Naive thymus-derived CD4-positive, alpha-beta T cell (primary cell): ENCODE measurements at regions not wholly inside any gene's neighbourhood (a gene's known extent, or its start where the extent isn't known, plus 50 kb on each side); places are given as distances from the start of the nearest gene placed in this dataset.

Experiments used
- ATAC-seq: fragments of 150-1000 bp; cut with Tn5 transposase; 2 replicates; pipeline ENCODE4 v1.10.0; 2021; ENCODE audit warnings: mild to moderate bottlenecking, moderate library complexity
- CTCF ChIA-PET: fragments of 350-600 bp; sonication (Branson Sonifier 250); formaldehyde crosslinking; loops from one replicate; lab custom pipeline; 2021; ENCODE audit warnings: antibody characterized with exemption; lab: Charles Lee
- POLR2A ChIA-PET: fragments of 350-600 bp; sonication (Branson Sonifier 250); formaldehyde crosslinking; loops from one replicate; lab custom pipeline; 2021; ENCODE audit warnings: antibody characterized with exemption, inconsistent platforms; lab: Charles Lee
- DNase-seq, 9 donors: peaks; one replicate each; pipeline versions ENCODE4 v3.0.0 to v3.0.0-alpha.2; 2020 to 2022; ENCODE audit warnings: mixed read lengths in 1 of 9
- H3K27ac ChIP-seq: one replicate; pipeline ENCODE4 v1.7.0; 2013; ENCODE audit warnings: mild to moderate bottlenecking, low read depth, low read length, moderate library complexity
- H3K27me3 ChIP-seq, 2 donors: one replicate each; pipeline ENCODE4 v1.7.0; 2013; ENCODE audit warnings: low read length in 2 of 2, mild to moderate bottlenecking in 2 of 2, moderate library complexity in 2 of 2; ENCODE audit not compliant: control insufficient read depth in 2 of 2, insufficient read depth in 2 of 2
- H3K36me3 ChIP-seq, 3 experiments: 1 replicate in 2 of 3; 2 replicates in 1 of 3; pipeline ENCODE4 v1.7.0; 2013; ENCODE audit warnings: low read length in 3 of 3, mild to moderate bottlenecking in 3 of 3, moderate library complexity in 1 of 3; ENCODE audit not compliant: insufficient read depth in 3 of 3, control insufficient read depth in 2 of 3
- H3K4me1 ChIP-seq, 2 donors: one replicate each; pipeline ENCODE4 v1.7.0; 2013; ENCODE audit warnings: low read length in 2 of 2, mild to moderate bottlenecking in 2 of 2, moderate library complexity in 1 of 2; ENCODE audit not compliant: control insufficient read depth in 2 of 2, insufficient read depth in 2 of 2
- H3K4me3 ChIP-seq: 2 replicates; pipeline ENCODE4 v1.7.0; 2013; ENCODE audit warnings: mild to moderate bottlenecking, low read length
- H3K9me3 ChIP-seq, 3 experiments: 1 replicate in 2 of 3; 2 replicates in 1 of 3; pipeline ENCODE4 v1.7.0; 2013; ENCODE audit warnings: low read length in 3 of 3; ENCODE audit not compliant: control insufficient read depth in 2 of 3
- H3K27ac Mint-ChIP-seq, 9 donors: one replicate each; pipeline ENCODE4 v1.8.0; 2020 to 2022; ENCODE audit warnings: mixed read lengths in 9 of 9, mild to moderate bottlenecking in 8 of 9, moderate library complexity in 5 of 9, inconsistent platforms in 2 of 9
- H3K27me3 Mint-ChIP-seq, 5 donors: one replicate each; pipeline ENCODE4 v1.8.0; 2021 to 2022; ENCODE audit warnings: mixed read lengths in 5 of 5, mild to moderate bottlenecking in 1 of 5
- H3K36me3 Mint-ChIP-seq, 5 donors: one replicate each; pipeline ENCODE4 v1.8.0; 2020 to 2022; ENCODE audit warnings: mixed read lengths in 5 of 5, mild to moderate bottlenecking in 3 of 5, inconsistent platforms in 1 of 5
- H3K4me1 Mint-ChIP-seq, 7 donors: one replicate each; pipeline ENCODE4 v1.8.0; 2020 to 2022; ENCODE audit warnings: mixed read lengths in 7 of 7, mild to moderate bottlenecking in 3 of 7, inconsistent platforms in 1 of 7
- H3K4me3 Mint-ChIP-seq, 10 donors: one replicate each; pipeline ENCODE4 v1.8.0; 2020 to 2022; ENCODE audit warnings: mild to moderate bottlenecking in 10 of 10, mixed read lengths in 10 of 10, moderate library complexity in 6 of 10, inconsistent platforms in 2 of 10
- H3K9me3 Mint-ChIP-seq, 11 donors: one replicate each; pipeline ENCODE4 v1.8.0; 2020 to 2022; ENCODE audit warnings: mixed read lengths in 11 of 11, mild to moderate bottlenecking in 4 of 11, inconsistent platforms in 1 of 11, moderate library complexity in 1 of 11
- intact Hi-C, 2 donors: fragments of 100-400 bp; cut with micrococcal nuclease; formaldehyde crosslinking; loops; one replicate each; pipeline ENCODE4 v1.15.1; 2023

GRCh38 chr18:44620812-44621211 is 59.9 kb upstream of the SETBP1 start:
- POLR2A ChIA-PET: no interaction called here
- intact Hi-C loops: no loop called here
- H3K9me3 ChIP-seq: no peaks in the 10 kb centered on the region
- Mint-ChIP-seq H3K36me3 (peaks cover 0 to 3% (median 0%) of the 10 kb centered on the region in 5 donors), H3K27ac (no peak overlapping the region), H3K4me3 (no peak overlapping the region), H3K4me1 (no peaks in the 10 kb centered on the region), H3K27me3 (peaks cover 0 to 14% (median 2%) of the 10 kb centered on the region in 5 donors), H3K9me3 (peaks cover 0 to 29% (median 3%) of the 10 kb centered on the region in 11 donors)
- ATAC-seq: no peak
- H3K4me1 ChIP-seq: no peaks in the 10 kb centered on the region
- no peak overlapping the region for H3K27ac ChIP-seq
- no peak for DNase-seq
- no peaks in the 10 kb centered on the region for H3K36me3 ChIP-seq
- no peaks in the 10 kb centered on the region for H3K27me3 ChIP-seq
- no peak overlapping the region for H3K4me3 ChIP-seq
- CTCF ChIA-PET: no interaction called here

DNA sequence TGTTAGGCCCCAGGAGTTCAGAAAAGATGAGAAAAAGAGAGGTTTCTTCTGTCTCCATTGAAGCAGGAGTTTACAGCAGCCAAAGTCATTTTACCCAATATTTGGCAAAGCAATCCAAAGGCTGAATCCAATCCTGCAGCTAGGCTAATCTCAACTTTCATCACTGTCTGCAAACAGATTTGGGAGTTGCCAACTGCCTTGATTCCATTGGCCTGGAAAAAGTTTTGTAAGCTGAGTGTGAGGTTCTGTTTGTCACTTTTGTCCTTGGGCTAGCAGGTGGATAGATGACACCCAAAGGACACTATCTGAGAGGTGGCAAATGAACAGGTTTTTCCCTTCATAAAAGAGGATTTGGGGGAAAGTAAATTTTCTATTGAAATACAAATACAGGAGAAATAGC is 56.6 kb upstream of the SETBP1 start:
- Histone ChIP-seq H3K27ac (no peak overlapping the region), H3K4me3 (no peak overlapping the region), H3K9me3 (no peaks in the 10 kb centered on the region), H3K4me1 (no peaks in the 10 kb centered on the region), H3K36me3 (no peaks in the 10 kb centered on the region), H3K27me3 (no peaks in the 10 kb centered on the region)
- Mint-ChIP-seq H3K4me1 (no peaks in the 10 kb centered on the region), H3K9me3 (peaks cover 0 to 4% (median 0%) of the 10 kb centered on the region in 11 donors), H3K4me3 (no peak overlapping the region), H3K27ac (no peak overlapping the region), H3K27me3 (peaks cover 0 to 4% (median 0%) of the 10 kb centered on the region in 5 donors), H3K36me3 (peaks cover 0 to 3% (median 0%) of the 10 kb centered on the region in 5 donors)
- ChIA-PET CTCF (no interaction called here), POLR2A (no interaction called here)
- DNase-seq: no peak
- intact Hi-C loops: no loop called here
- no peak for ATAC-seq

DNA sequence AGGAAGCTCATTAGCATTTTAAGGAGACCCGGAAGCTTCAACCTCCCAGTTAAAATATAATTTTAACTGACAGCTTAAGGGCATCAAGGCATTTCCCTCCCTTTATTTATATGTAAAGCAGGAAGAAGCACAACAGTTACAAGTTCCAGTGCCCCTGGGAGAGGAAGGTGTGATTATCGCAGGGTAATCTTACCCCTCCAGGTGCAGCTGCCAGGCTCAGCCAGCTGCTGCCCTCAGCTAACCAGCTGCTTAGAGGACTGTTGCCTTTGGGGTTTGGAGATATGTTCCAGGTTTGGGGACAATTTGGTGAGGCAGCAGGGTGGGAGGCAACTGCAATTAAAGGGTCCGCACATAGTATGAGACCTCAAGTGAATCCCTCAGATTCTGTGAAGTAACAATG is 55.3 kb upstream of the SETBP1 start:
- Mint-ChIP-seq H3K27me3 (peaks cover 0 to 4% (median 0%) of the 10 kb centered on the region in 5 donors), H3K4me1 (no peaks in the 10 kb centered on the region), H3K27ac (no peak overlapping the region), H3K36me3 (no peaks in the 10 kb centered on the region), H3K4me3 (no peak overlapping the region), H3K9me3 (no peaks in the 10 kb centered on the region)
- intact Hi-C loops: no loop called here
- H3K9me3 ChIP-seq: no peaks in the 10 kb centered on the region
- H3K36me3 ChIP-seq: no peaks in the 10 kb centered on the region
- CTCF ChIA-PET: no interaction called here
- POLR2A ChIA-PET: no interaction called here
- no peak overlapping the region for H3K4me3 ChIP-seq
- DNase-seq: no peak
- no peaks in the 10 kb centered on the region for H3K4me1 ChIP-seq
- ATAC-seq: no peak
- H3K27me3 ChIP-seq: no peaks in the 10 kb centered on the region
- H3K27ac ChIP-seq: no peak overlapping the region

DNA sequence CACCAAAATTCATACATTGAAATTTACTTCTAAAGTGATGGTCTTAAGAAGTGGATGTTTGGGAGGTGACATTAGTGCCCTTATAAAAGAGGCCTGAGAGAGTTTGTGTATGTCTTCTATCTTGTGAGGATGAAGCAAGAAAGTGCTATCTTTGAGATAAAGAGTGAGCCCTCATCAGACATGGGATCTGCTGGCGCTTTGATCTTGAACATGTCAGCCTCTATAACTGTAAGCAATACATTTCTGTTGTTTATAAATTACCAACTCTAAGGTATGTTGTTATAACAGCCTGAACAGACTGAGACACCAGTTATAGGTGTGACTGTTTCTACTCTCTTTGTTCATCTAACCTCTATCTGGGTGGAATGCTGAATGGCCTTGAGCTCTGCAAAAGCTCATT is 54.5 kb upstream of the SETBP1 start:
- DNase-seq: no peak
- no peak overlapping the region for H3K4me3 Mint-ChIP-seq
- H3K27me3 ChIP-seq: no peaks in the 10 kb centered on the region
- no peaks in the 10 kb centered on the region for H3K4me1 Mint-ChIP-seq
- H3K27ac ChIP-seq: no peak overlapping the region
- ChIA-PET POLR2A (no interaction called here), CTCF (no interaction called here)
- no peak overlapping the region for H3K27ac Mint-ChIP-seq
- H3K36me3 Mint-ChIP-seq: no peaks in the 10 kb centered on the region
- intact Hi-C loops: no loop called here
- peaks cover 0 to 2% (median 0%) of the 10 kb centered on the region in 11 donors for H3K9me3 Mint-ChIP-seq
- ATAC-seq: no peak
- H3K36me3 ChIP-seq: no peaks in the 10 kb centered on the region
- H3K4me3 ChIP-seq: no peak overlapping the region
- no peaks in the 10 kb centered on the region for H3K4me1 ChIP-seq
- peaks cover 0 to 4% (median 0%) of the 10 kb centered on the region in 5 donors for H3K27me3 Mint-ChIP-seq
- no peaks in the 10 kb centered on the region for H3K9me3 ChIP-seq

GRCh38 chr18:44626807-44627206 is 53.9 kb upstream of the SETBP1 start:
- POLR2A ChIA-PET: no interaction called here
- peaks cover 0 to 4% (median 0%) of the 10 kb centered on the region in 5 donors for H3K27me3 Mint-ChIP-seq
- H3K4me1 Mint-ChIP-seq: no peaks in the 10 kb centered on the region

DNA sequence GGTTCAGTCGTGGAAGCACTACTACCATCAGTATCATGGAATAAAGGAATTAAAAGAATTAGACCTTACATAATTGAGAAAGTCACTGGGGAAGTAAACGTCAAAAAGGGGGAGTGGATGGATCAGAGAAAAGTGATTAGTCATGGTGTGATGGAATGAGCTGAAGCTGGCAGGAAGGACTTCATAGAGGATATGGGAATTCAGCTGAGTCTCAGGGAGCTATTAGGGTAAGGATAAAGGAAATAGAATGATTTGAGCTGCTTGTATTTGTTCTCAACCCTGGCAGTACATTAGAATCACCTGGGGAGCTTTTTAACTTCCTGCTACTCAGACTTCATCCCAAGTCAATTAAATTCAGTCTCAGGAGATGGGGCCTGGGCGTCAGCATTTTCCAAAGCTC is 53.4 kb upstream of the SETBP1 start:
- H3K4me1 Mint-ChIP-seq: no peaks in the 10 kb centered on the region
- H3K4me3 Mint-ChIP-seq: no peak overlapping the region
- CTCF ChIA-PET: interaction anchor here (0.6 kb wide), 1 partner anchor 28 kb away, joined by 3 read pairs; no protein-coding TSS in a partner anchor
- DNase-seq (no peak), ATAC-seq (no peak)
- intact Hi-C loops: no loop called here
- H3K27me3 Mint-ChIP-seq: peaks cover 0 to 4% (median 0%) of the 10 kb centered on the region in 5 donors
- H3K4me3 ChIP-seq: no peak overlapping the region
- no peak overlapping the region for H3K27ac ChIP-seq
- POLR2A ChIA-PET: no interaction called here
- no peaks in the 10 kb centered on the region for H3K27me3 ChIP-seq
- peaks cover 0 to 5% (median 0%) of the 10 kb centered on the region in 11 donors for H3K9me3 Mint-ChIP-seq
- H3K9me3 ChIP-seq: no peaks in the 10 kb centered on the region
- no peak overlapping the region for H3K27ac Mint-ChIP-seq
- H3K4me1 ChIP-seq: no peaks in the 10 kb centered on the region
- H3K36me3 ChIP-seq: no peaks in the 10 kb centered on the region
- no peaks in the 10 kb centered on the region for H3K36me3 Mint-ChIP-seq

More at GRCh38 chr18:44626807-44627206, 53.9 kb upstream of the SETBP1 start:
- Mint-ChIP-seq H3K9me3 (peaks cover 0 to 4% (median 0%) of the 10 kb centered on the region in 11 donors), H3K36me3 (no peaks in the 10 kb centered on the region), H3K4me3 (no peak overlapping the region), H3K27ac (no peak overlapping the region)
- no peaks in the 10 kb centered on the region for H3K4me1 ChIP-seq
- no peaks in the 10 kb centered on the region for H3K36me3 ChIP-seq
- intact Hi-C loops: no loop called here
- no peaks in the 10 kb centered on the region for H3K27me3 ChIP-seq
- DNase-seq: no peak
- no peak overlapping the region for H3K27ac ChIP-seq
- no peak overlapping the region for H3K4me3 ChIP-seq
- no peaks in the 10 kb centered on the region for H3K9me3 ChIP-seq
- ATAC-seq: no peak
- CTCF ChIA-PET: no interaction called here

GRCh38 chr18:44629406-44629805 is 51.3 kb upstream of the SETBP1 start:
- Histone ChIP-seq H3K4me3 (no peak overlapping the region), H3K36me3 (no peaks in the 10 kb centered on the region), H3K27me3 (no peaks in the 10 kb centered on the region), H3K27ac (no peak overlapping the region), H3K4me1 (no peaks in the 10 kb centered on the region), H3K9me3 (no peaks in the 10 kb centered on the region)
- intact Hi-C loops: no loop called here
- Mint-ChIP-seq H3K27ac (no peak overlapping the region), H3K27me3 (peaks cover 0 to 4% (median 0%) of the 10 kb centered on the region in 5 donors), H3K9me3 (peaks cover 0 to 5% (median 0%) of the 10 kb centered on the region in 11 donors), H3K36me3 (no peaks in the 10 kb centered on the region), H3K4me3 (no peak overlapping the region), H3K4me1 (no peaks in the 10 kb centered on the region)
- ChIA-PET POLR2A (no interaction called here), CTCF (no interaction called here)
- ATAC-seq: no peak
- DNase-seq: no peak
